Stomach smooth muscle (tissue), 2 donors: ENCODE measurements at regions not wholly inside any gene's neighbourhood (a gene's known extent, or its start where the extent isn't known, plus 50 kb on each side); places are given as distances from the start of the nearest gene placed in this dataset.

Experiments
- H3K27ac ChIP-seq: one replicate; pipeline ENCODE4 v1.7.0; 2013; ENCODE audit warnings: mild to moderate bottlenecking, low read length, inconsistent platforms
- H3K27me3 ChIP-seq, 2 donors: one replicate each; pipeline ENCODE4 v1.7.0; 2013; ENCODE audit warnings: low read length in 2 of 2; ENCODE audit not compliant: insufficient read depth in 2 of 2, control insufficient read depth in 1 of 2
- H3K36me3 ChIP-seq, 2 donors: one replicate each; pipeline ENCODE4 v1.7.0; 2013; ENCODE audit warnings: low read length in 2 of 2; ENCODE audit not compliant: control insufficient read depth in 2 of 2, insufficient read depth in 2 of 2
- H3K4me1 ChIP-seq: one replicate; pipeline ENCODE4 v1.7.0; 2013; ENCODE audit warnings: low read length; ENCODE audit not compliant: control insufficient read depth, insufficient read depth
- H3K4me3 ChIP-seq, 2 donors: one replicate each; pipeline ENCODE4 v1.7.0; 2013; ENCODE audit warnings: low read length in 2 of 2
- H3K9ac ChIP-seq, 2 donors: one replicate each; pipeline ENCODE4 v1.7.0; 2013; ENCODE audit warnings: low read length in 2 of 2, mild to moderate bottlenecking in 1 of 2
- H3K9me3 ChIP-seq, 2 donors: one replicate each; pipeline ENCODE4 v1.7.0; 2013; ENCODE audit warnings: low read length in 2 of 2; ENCODE audit not compliant: control insufficient read depth in 2 of 2
- donor health status: healthy.
- donor health status: Pancreatic carcinoma.

- H3K27ac ChIP-seq = no peak overlapping the region
- no peak overlapping the region for H3K4me3 ChIP-seq
- H3K9me3 ChIP-seq = peaks cover 0 to under 1% of the 10 kb centered on the region in 2 donors
- H3K36me3 ChIP-seq = no peaks in the 10 kb centered on the region
- no peaks in the 10 kb centered on the region for H3K4me1 ChIP-seq
- H3K9ac ChIP-seq = no peak overlapping the region
- peaks cover 0 to 3% of the 10 kb centered on the region in 2 donors for H3K27me3 ChIP-seq
Measured at GRCh38 chr2:239777219-239777618, 247.9 kb downstream of the NDUFA10 start.

- no peaks in the 10 kb centered on the region for H3K36me3 ChIP-seq
- H3K9me3 ChIP-seq = peaks cover 2 to 6% of the 10 kb centered on the region in 2 donors
- no peak overlapping the region for H3K27ac ChIP-seq
- H3K9ac ChIP-seq = no peak overlapping the region
- no peak overlapping the region for H3K4me3 ChIP-seq
- H3K27me3 ChIP-seq = peaks cover 0 to 3% of the 10 kb centered on the region in 2 donors
- no peaks in the 10 kb centered on the region for H3K4me1 ChIP-seq
Measured at GRCh38 chr2:239776436-239777005, 248.6 kb downstream of the NDUFA10 start.

- H3K9me3 ChIP-seq = peaks cover 7 to 8% of the 10 kb centered on the region in 2 donors
- H3K4me3 ChIP-seq = no peak overlapping the region
Measured at GRCh38 chr2:239775623-239776435, 249.3 kb downstream of the NDUFA10 start.

GRCh38 chr2:239774933-239775622 is 250.1 kb downstream of the NDUFA10 start:
- Histone ChIP-seq H3K4me1 (no peaks in the 10 kb centered on the region), H3K9ac (no peak overlapping the region), H3K27me3 (peaks cover 0 to 3% of the 10 kb centered on the region in 2 donors), H3K9me3 (peaks cover 7 to 8% of the 10 kb centered on the region in 2 donors), H3K4me3 (no peak overlapping the region), H3K36me3 (no peaks in the 10 kb centered on the region), H3K27ac (no peak overlapping the region)

More at GRCh38 chr2:239775623-239776435, 249.3 kb downstream of the NDUFA10 start:
- no peaks in the 10 kb centered on the region for H3K4me1 ChIP-seq
- H3K9ac ChIP-seq = no peak overlapping the region
- peaks cover 0 to 3% of the 10 kb centered on the region in 2 donors for H3K27me3 ChIP-seq
- H3K36me3 ChIP-seq = no peaks in the 10 kb centered on the region
- no peak overlapping the region for H3K27ac ChIP-seq

- H3K27me3 ChIP-seq = peaks cover 0 to 2% of the 10 kb centered on the region in 2 donors
- H3K9me3 ChIP-seq = peaks cover 7 to 8% of the 10 kb centered on the region in 2 donors
- no peak overlapping the region for H3K9ac ChIP-seq
- no peak overlapping the region for H3K27ac ChIP-seq
- H3K4me3 ChIP-seq = no peak overlapping the region
- no peaks in the 10 kb centered on the region for H3K4me1 ChIP-seq
- no peaks in the 10 kb centered on the region for H3K36me3 ChIP-seq
Measured at GRCh38 chr2:239774142-239774462, 251.0 kb downstream of the NDUFA10 start.

- H3K9ac ChIP-seq = no peak overlapping the region
- peaks cover 0 to 2% of the 10 kb centered on the region in 2 donors for H3K27me3 ChIP-seq
- no peak overlapping the region for H3K4me3 ChIP-seq
- H3K4me1 ChIP-seq = no peaks in the 10 kb centered on the region
- no peaks in the 10 kb centered on the region for H3K36me3 ChIP-seq
- peaks cover 7 to 8% of the 10 kb centered on the region in 2 donors for H3K9me3 ChIP-seq
- no peak overlapping the region for H3K27ac ChIP-seq
Measured at GRCh38 chr2:239773228-239774141, 251.7 kb downstream of the NDUFA10 start.

GRCh38 chr2:239772721-239773120 is 252.4 kb downstream of the NDUFA10 start:
- H3K4me1 ChIP-seq = no peaks in the 10 kb centered on the region

GRCh38 chr2:239770246-239770639 is 254.9 kb downstream of the NDUFA10 start:
- H3K4me1 ChIP-seq = no peaks in the 10 kb centered on the region
- H3K9me3 ChIP-seq = peaks cover 7 to 8% of the 10 kb centered on the region in 2 donors
- H3K9ac ChIP-seq = no peak overlapping the region
- H3K36me3 ChIP-seq = no peaks in the 10 kb centered on the region
- H3K27me3 ChIP-seq = peaks cover 0 to under 1% of the 10 kb centered on the region in 2 donors
- no peak overlapping the region for H3K4me3 ChIP-seq
- H3K27ac ChIP-seq = no peak overlapping the region

More at GRCh38 chr2:239772721-239773120, 252.4 kb downstream of the NDUFA10 start:
- Histone ChIP-seq H3K9me3 (peaks cover 7 to 8% of the 10 kb centered on the region in 2 donors), H3K27me3 (peaks cover 0 to 2% of the 10 kb centered on the region in 2 donors), H3K36me3 (no peaks in the 10 kb centered on the region), H3K4me3 (no peak overlapping the region), H3K9ac (no peak overlapping the region), H3K27ac (no peak overlapping the region)

- H3K9me3 ChIP-seq = peaks cover 7 to 8% of the 10 kb centered on the region in 2 donors
- H3K27ac ChIP-seq = no peak overlapping the region
- no peaks in the 10 kb centered on the region for H3K4me1 ChIP-seq
- H3K27me3 ChIP-seq = no peaks in the 10 kb centered on the region
- H3K36me3 ChIP-seq = no peaks in the 10 kb centered on the region
- no peak overlapping the region for H3K4me3 ChIP-seq
- no peak overlapping the region for H3K9ac ChIP-seq
Measured at GRCh38 chr2:239769554-239770245, 255.4 kb downstream of the NDUFA10 start.
